GM23338 (cell line): ENCODE measurements at regions not wholly inside any gene's neighbourhood (a gene's known extent, or its start where the extent isn't known, plus 50 kb on each side); places are given as distances from the start of the nearest gene placed in this dataset.

ENCODE experiments used
- ATAC-seq: fragments of 200-7000 bp; cut with Tn5 transposase; 3 replicates; pipeline ENCODE4 v1.9.1; 2020
- DNase-seq: peaks from one replicate; pipeline ENCODE4 v3.0.0-alpha.2; 2015; ENCODE audit warnings: low spot score
- H2AFZ ChIP-seq: fragments of 200-600 bp; sonication (generic); 2 replicates; pipeline ENCODE4 v1.8.0; 2016; ENCODE audit warnings: antibody characterized with exemption, mild to moderate bottlenecking, moderate library complexity
- H3F3A ChIP-seq: fragments of 200-600 bp; sonication (generic); replicated peaks from 2 replicates; pipeline ENCODE4 v1.8.0; 2017; ENCODE audit warnings: antibody characterized with exemption, mixed run types, low read depth
- H3K27ac ChIP-seq: fragments of 200-600 bp; sonication (generic); 2 replicates; pipeline ENCODE4 v1.6.1; 2016; ENCODE audit warnings: low read depth
- H3K27me3 ChIP-seq: fragments of 200-600 bp; sonication (generic); 2 replicates; pipeline ENCODE4 v1.8.0; 2016; ENCODE audit warnings: mild to moderate bottlenecking, mixed run types, moderate library complexity; ENCODE audit not compliant: insufficient read depth
- H3K36me3 ChIP-seq: fragments of 200-600 bp; sonication (generic); 2 replicates; pipeline ENCODE4 v1.8.0; 2016; ENCODE audit warnings: mild to moderate bottlenecking; ENCODE audit not compliant: insufficient read depth
- H3K4me1 ChIP-seq: fragments of 200-600 bp; sonication (generic); 2 replicates; pipeline ENCODE4 v1.8.0; 2016; ENCODE audit warnings: mild to moderate bottlenecking, moderate library complexity; ENCODE audit not compliant: insufficient read depth
- H3K4me2 ChIP-seq: fragments of 200-600 bp; sonication (generic); 2 replicates; pipeline ENCODE4 v1.7.1; 2017; ENCODE audit warnings: mixed run types
- H3K4me3 ChIP-seq: fragments of 200-600 bp; sonication (generic); 2 replicates; pipeline ENCODE4 v1.6.1; 2016; ENCODE audit warnings: mixed run types
- H3K79me2 ChIP-seq: fragments of 200-600 bp; sonication (generic); replicated peaks from 2 replicates; pipeline ENCODE4 v1.8.0; 2017; ENCODE audit warnings: mild to moderate bottlenecking; ENCODE audit not compliant: insufficient read depth
- H3K9me2 ChIP-seq: fragments of 200-600 bp; sonication (generic); 2 replicates; pipeline ENCODE4 v1.8.0; 2017; ENCODE audit not compliant: insufficient read depth
- H4K20me1 ChIP-seq: fragments of 200-600 bp; sonication (generic); replicated peaks from 2 replicates; pipeline ENCODE4 v1.8.0; 2017; ENCODE audit warnings: mild to moderate bottlenecking; ENCODE audit not compliant: insufficient read depth
- H3K27ac Mint-ChIP-seq: 2 replicates; pipeline ENCODE4 v1.8.0; 2020; ENCODE audit warnings: inconsistent platforms, mild to moderate bottlenecking, moderate library complexity, mixed read lengths
- H3K27me3 Mint-ChIP-seq: 3 replicates; pipeline ENCODE4 v1.8.0; 2022; ENCODE audit warnings: low read depth, mild to moderate bottlenecking, moderate library complexity, mixed read lengths, inconsistent platforms; ENCODE audit not compliant: insufficient read depth, poor library complexity
- H3K36me3 Mint-ChIP-seq: 3 replicates; pipeline ENCODE4 v1.8.0; 2021; ENCODE audit warnings: low read depth, mild to moderate bottlenecking, inconsistent platforms, moderate library complexity, mixed read lengths
- H3K4me1 Mint-ChIP-seq: 3 replicates; pipeline ENCODE4 v1.8.0; 2020; ENCODE audit warnings: mild to moderate bottlenecking, inconsistent platforms, mixed read lengths
- H3K4me3 Mint-ChIP-seq: 3 replicates; pipeline ENCODE4 v1.8.0; 2021; ENCODE audit warnings: moderate library complexity, mild to moderate bottlenecking, inconsistent platforms, mixed read lengths
- H3K9me3 Mint-ChIP-seq: 3 replicates; pipeline ENCODE4 v1.8.0; 2020; ENCODE audit warnings: moderate library complexity, mild to moderate bottlenecking, inconsistent platforms, mixed read lengths
- CREB1 ChIP-seq: fragments of 250-450 bp; sonication (Bioruptor Pico); IDR thresholded peaks from 2 replicates; pipeline ENCODE4 v1.5.0; 2020; ENCODE audit warnings: low read depth, mild to moderate bottlenecking, moderate library complexity
- EZH2 ChIP-seq: fragments of 200-600 bp; sonication (generic); IDR thresholded peaks from one replicate; pipeline ENCODE4 v1.8.0; 2017; ENCODE audit warnings: antibody characterized with exemption, mild to moderate bottlenecking, low read depth; ENCODE audit not compliant: unreplicated experiment
- EZH2phosphoT487 ChIP-seq: fragments of 200-600 bp; sonication (generic); IDR thresholded peaks from one replicate; pipeline ENCODE4 v1.8.1; 2018; ENCODE audit warnings: antibody characterized with exemption; ENCODE audit not compliant: unreplicated experiment
- JUNB ChIP-seq: IDR thresholded peaks from one replicate; pipeline ENCODE4 v1.6.1; 2016; ENCODE audit warnings: antibody characterized with exemption; ENCODE audit not compliant: unreplicated experiment
- NANOG ChIP-seq: IDR thresholded peaks from 2 replicates; pipeline ENCODE4 v1.6.1; 2016; ENCODE audit warnings: antibody characterized with exemption, borderline replicate concordance
- POLR2AphosphoS5 ChIP-seq: IDR thresholded peaks from 2 replicates; pipeline ENCODE4 v1.6.1; 2016; ENCODE audit warnings: antibody characterized with exemption, low read depth
- STAT1 ChIP-seq: IDR thresholded peaks from one replicate; pipeline ENCODE4 v1.6.1; 2016; ENCODE audit warnings: antibody characterized with exemption; ENCODE audit not compliant: unreplicated experiment
- ZNF114 ChIP-seq: fragments of 250-450 bp; sonication (Bioruptor Pico); IDR thresholded peaks from 2 replicates; pipeline ENCODE4 v1.5.0; 2020; ENCODE audit warnings: mild to moderate bottlenecking, moderate library complexity
- ZNF331 ChIP-seq: fragments of 250-450 bp; sonication (Bioruptor Pico); IDR thresholded peaks from 2 replicates; pipeline ENCODE4 v1.5.0; 2020; ENCODE audit warnings: low read depth, mild to moderate bottlenecking, moderate library complexity
- TF ChIP-seq, protein P1 (sequence below): IDR thresholded peaks from one replicate; pipeline ENCODE4 v1.6.1; 2018; ENCODE audit warnings: antibody characterized with exemption; ENCODE audit not compliant: unreplicated experiment
- TF ChIP-seq, protein P2 (sequence below), 2 experiments: fragments of 200-600 bp in 1 of 2; sonication (generic) in 1 of 2; conservative IDR thresholded peaks; 2 replicates each; pipeline versions ENCODE4 v1.5.1 to v1.6.1; 2016 to 2017; ENCODE audit warnings: antibody characterized with exemption in 2 of 2, low read depth in 2 of 2, mild to moderate bottlenecking in 2 of 2, moderate library complexity in 1 of 2
- TF ChIP-seq, protein P3 (sequence below): fragments of 250-450 bp; sonication (Bioruptor Pico); IDR thresholded peaks from 2 replicates; pipeline ENCODE4 v1.5.0; 2020; ENCODE audit warnings: mild to moderate bottlenecking, moderate library complexity
- TF ChIP-seq, protein P4 (sequence below): IDR thresholded peaks from 2 replicates; pipeline ENCODE4 v1.6.1; 2016; ENCODE audit warnings: antibody characterized with exemption

DNA sequence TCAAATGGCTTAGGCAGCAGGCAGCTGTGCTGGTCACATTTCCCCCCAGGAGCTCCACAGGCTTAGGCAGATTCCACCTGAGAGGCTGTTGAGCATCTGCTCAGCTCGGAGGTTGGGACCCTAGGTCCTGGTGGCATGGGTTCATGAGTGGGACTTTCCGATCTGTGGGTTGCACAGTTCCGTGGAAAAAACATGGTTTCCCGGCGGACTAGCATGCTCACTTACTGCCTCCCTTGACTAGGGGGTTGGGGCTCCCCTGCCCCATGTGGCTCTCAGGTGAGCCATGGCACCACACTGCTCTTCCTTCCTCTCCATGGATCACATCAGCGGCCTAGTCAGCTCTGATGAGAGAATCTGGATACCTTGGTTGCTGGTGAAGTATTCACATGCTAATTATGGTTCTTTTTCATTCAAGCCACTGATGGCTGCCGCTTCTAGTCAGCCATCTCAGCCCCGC, 685.1 kb downstream of the METTL15 start:
- Histone ChIP-seq H3K4me1 (peaks cover 19% of the 10 kb centered on the region), H2AFZ (no peak overlapping the region), H3K36me3 (no peaks in the 10 kb centered on the region), H3F3A (no peaks in the 10 kb centered on the region), H3K4me2 (peak overlapping the region; percentile 55; the same call in 1 of the 2 replicates), H3K79me2 (no peaks in the 10 kb centered on the region), H3K27me3 (no peaks in the 10 kb centered on the region), H3K4me3 (no peak overlapping the region), H3K9me2 (peaks cover 17% of the 10 kb centered on the region), H4K20me1 (no peaks in the 10 kb centered on the region), H3K27ac (no peak overlapping the region)
- DNase-seq (peak; percentile 91), ATAC-seq (peak; percentile 99)
- H3K27me3 Mint-ChIP-seq, result no peaks in the 10 kb centered on the region
- H3K36me3 Mint-ChIP-seq, result peaks cover 40% of the 10 kb centered on the region
- H3K4me3 Mint-ChIP-seq, result peak overlapping the region; percentile 16; the same call in 1 of the 3 replicates
- H3K4me1 Mint-ChIP-seq, result peaks cover 23% of the 10 kb centered on the region
- TF ChIP-seq, protein P1, sequence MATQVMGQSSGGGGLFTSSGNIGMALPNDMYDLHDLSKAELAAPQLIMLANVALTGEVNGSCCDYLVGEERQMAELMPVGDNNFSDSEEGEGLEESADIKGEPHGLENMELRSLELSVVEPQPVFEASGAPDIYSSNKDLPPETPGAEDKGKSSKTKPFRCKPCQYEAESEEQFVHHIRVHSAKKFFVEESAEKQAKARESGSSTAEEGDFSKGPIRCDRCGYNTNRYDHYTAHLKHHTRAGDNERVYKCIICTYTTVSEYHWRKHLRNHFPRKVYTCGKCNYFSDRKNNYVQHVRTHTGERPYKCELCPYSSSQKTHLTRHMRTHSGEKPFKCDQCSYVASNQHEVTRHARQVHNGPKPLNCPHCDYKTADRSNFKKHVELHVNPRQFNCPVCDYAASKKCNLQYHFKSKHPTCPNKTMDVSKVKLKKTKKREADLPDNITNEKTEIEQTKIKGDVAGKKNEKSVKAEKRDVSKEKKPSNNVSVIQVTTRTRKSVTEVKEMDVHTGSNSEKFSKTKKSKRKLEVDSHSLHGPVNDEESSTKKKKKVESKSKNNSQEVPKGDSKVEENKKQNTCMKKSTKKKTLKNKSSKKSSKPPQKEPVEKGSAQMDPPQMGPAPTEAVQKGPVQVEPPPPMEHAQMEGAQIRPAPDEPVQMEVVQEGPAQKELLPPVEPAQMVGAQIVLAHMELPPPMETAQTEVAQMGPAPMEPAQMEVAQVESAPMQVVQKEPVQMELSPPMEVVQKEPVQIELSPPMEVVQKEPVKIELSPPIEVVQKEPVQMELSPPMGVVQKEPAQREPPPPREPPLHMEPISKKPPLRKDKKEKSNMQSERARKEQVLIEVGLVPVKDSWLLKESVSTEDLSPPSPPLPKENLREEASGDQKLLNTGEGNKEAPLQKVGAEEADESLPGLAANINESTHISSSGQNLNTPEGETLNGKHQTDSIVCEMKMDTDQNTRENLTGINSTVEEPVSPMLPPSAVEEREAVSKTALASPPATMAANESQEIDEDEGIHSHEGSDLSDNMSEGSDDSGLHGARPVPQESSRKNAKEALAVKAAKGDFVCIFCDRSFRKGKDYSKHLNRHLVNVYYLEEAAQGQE, result no peak
- TF ChIP-seq EZH2phosphoT487 (no peak), CREB1 (CRISPR knock-in tag) (peak; percentile 49; the same call in 1 of the 2 replicates), NANOG (peak; percentile 32; the same call in 1 of the 2 replicates), STAT1 (no peak), JUNB (no peak), EZH2 (no peak), ZNF114 (CRISPR knock-in tag) (peak; percentile 97), POLR2AphosphoS5 (no peak), ZNF331 (no peak)
- TF ChIP-seq, protein P2, sequence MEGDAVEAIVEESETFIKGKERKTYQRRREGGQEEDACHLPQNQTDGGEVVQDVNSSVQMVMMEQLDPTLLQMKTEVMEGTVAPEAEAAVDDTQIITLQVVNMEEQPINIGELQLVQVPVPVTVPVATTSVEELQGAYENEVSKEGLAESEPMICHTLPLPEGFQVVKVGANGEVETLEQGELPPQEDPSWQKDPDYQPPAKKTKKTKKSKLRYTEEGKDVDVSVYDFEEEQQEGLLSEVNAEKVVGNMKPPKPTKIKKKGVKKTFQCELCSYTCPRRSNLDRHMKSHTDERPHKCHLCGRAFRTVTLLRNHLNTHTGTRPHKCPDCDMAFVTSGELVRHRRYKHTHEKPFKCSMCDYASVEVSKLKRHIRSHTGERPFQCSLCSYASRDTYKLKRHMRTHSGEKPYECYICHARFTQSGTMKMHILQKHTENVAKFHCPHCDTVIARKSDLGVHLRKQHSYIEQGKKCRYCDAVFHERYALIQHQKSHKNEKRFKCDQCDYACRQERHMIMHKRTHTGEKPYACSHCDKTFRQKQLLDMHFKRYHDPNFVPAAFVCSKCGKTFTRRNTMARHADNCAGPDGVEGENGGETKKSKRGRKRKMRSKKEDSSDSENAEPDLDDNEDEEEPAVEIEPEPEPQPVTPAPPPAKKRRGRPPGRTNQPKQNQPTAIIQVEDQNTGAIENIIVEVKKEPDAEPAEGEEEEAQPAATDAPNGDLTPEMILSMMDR (conservative IDR thresholded peaks at IDR 0.05; ENCODE audit: low read depth in 2 of 2), result no peak
- TF ChIP-seq, protein P3, sequence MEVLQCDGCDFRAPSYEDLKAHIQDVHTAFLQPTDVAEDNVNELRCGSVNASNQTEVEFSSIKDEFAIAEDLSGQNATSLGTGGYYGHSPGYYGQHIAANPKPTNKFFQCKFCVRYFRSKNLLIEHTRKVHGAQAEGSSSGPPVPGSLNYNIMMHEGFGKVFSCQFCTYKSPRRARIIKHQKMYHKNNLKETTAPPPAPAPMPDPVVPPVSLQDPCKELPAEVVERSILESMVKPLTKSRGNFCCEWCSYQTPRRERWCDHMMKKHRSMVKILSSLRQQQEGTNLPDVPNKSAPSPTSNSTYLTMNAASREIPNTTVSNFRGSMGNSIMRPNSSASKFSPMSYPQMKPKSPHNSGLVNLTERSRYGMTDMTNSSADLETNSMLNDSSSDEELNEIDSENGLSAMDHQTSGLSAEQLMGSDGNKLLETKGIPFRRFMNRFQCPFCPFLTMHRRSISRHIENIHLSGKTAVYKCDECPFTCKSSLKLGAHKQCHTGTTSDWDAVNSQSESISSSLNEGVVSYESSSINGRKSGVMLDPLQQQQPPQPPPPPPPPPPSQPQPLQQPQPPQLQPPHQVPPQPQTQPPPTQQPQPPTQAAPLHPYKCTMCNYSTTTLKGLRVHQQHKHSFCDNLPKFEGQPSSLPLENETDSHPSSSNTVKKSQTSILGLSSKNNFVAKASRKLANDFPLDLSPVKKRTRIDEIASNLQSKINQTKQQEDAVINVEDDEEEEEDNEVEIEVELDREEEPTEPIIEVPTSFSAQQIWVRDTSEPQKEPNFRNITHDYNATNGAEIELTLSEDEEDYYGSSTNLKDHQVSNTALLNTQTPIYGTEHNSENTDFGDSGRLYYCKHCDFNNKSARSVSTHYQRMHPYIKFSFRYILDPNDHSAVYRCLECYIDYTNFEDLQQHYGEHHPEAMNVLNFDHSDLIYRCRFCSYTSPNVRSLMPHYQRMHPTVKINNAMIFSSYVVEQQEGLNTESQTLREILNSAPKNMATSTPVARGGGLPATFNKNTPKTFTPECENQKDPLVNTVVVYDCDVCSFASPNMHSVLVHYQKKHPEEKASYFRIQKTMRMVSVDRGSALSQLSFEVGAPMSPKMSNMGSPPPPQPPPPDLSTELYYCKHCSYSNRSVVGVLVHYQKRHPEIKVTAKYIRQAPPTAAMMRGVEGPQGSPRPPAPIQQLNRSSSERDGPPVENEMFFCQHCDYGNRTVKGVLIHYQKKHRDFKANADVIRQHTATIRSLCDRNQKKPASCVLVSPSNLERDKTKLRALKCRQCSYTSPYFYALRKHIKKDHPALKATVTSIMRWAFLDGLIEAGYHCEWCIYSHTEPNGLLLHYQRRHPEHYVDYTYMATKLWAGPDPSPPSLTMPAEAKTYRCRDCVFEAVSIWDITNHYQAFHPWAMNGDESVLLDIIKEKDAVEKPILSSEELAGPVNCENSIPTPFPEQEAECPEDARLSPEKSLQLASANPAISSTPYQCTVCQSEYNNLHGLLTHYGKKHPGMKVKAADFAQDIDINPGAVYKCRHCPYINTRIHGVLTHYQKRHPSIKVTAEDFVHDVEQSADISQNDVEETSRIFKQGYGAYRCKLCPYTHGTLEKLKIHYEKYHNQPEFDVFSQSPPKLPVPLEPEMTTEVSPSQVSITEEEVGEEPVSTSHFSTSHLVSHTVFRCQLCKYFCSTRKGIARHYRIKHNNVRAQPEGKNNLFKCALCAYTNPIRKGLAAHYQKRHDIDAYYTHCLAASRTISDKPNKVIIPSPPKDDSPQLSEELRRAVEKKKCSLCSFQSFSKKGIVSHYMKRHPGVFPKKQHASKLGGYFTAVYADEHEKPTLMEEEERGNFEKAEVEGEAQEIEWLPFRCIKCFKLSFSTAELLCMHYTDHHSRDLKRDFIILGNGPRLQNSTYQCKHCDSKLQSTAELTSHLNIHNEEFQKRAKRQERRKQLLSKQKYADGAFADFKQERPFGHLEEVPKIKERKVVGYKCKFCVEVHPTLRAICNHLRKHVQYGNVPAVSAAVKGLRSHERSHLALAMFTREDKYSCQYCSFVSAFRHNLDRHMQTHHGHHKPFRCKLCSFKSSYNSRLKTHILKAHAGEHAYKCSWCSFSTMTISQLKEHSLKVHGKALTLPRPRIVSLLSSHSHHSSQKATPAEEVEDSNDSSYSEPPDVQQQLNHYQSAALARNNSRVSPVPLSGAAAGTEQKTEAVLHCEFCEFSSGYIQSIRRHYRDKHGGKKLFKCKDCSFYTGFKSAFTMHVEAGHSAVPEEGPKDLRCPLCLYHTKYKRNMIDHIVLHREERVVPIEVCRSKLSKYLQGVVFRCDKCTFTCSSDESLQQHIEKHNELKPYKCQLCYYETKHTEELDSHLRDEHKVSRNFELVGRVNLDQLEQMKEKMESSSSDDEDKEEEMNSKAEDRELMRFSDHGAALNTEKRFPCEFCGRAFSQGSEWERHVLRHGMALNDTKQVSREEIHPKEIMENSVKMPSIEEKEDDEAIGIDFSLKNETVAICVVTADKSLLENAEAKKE (CRISPR knock-in tag), result peak; percentile 96
- TF ChIP-seq, protein P4, sequence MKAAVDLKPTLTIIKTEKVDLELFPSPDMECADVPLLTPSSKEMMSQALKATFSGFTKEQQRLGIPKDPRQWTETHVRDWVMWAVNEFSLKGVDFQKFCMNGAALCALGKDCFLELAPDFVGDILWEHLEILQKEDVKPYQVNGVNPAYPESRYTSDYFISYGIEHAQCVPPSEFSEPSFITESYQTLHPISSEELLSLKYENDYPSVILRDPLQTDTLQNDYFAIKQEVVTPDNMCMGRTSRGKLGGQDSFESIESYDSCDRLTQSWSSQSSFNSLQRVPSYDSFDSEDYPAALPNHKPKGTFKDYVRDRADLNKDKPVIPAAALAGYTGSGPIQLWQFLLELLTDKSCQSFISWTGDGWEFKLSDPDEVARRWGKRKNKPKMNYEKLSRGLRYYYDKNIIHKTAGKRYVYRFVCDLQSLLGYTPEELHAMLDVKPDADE, result no peak
- peak overlapping the region; percentile 82; the same call in 1 of the 2 replicates for H3K27ac Mint-ChIP-seq
- peaks cover 32% of the 10 kb centered on the region for H3K9me3 Mint-ChIP-seq
